K562 (cell line): ENCODE measurements at regions not wholly inside any gene's neighbourhood (a gene's known extent, or its start where the extent isn't known, plus 50 kb on each side); places are given as distances from the start of the nearest gene placed in this dataset.

Experiments used
- CBFA2T3 ChIP-seq: fragments of 450-650 bp; IDR thresholded peaks from 2 replicates; pipeline ENCODE4 v1.6.1; 2017
- CTCF ChIP-seq, 3 experiments: IDR thresholded peaks in 2 of 3; conservative IDR thresholded peaks in 1 of 3; 2 replicates each; pipeline ENCODE4 v1.5.1; 2011 to 2012; ENCODE audit warnings: low read length in 3 of 3, mild to moderate bottlenecking in 3 of 3, control low read depth in 2 of 3, improper control_type of control experiment in 1 of 3, inconsistent platforms in 1 of 3, low read depth in 1 of 3, mixed read lengths in 1 of 3, moderate library complexity in 1 of 3; ENCODE audit not compliant: insufficient read depth in 2 of 3
- E2F5 ChIP-seq: sonication (generic); formaldehyde crosslinking; IDR thresholded peaks from 2 replicates; pipeline ENCODE4 v1.8.0; 2022; ENCODE audit warnings: mild to moderate bottlenecking, missing genetic modification reagents
- ELF1 ChIP-seq: fragments of 200-800 bp; sonication (Bioruptor generic); IDR thresholded peaks from 2 replicates; pipeline ENCODE4 v1.6.1; 2016; ENCODE audit warnings: missing genetic modification characterization, missing compliant biosample characterization
- EP300 ChIP-seq: IDR thresholded peaks from 2 replicates; pipeline ENCODE4 v1.6.1; 2012; ENCODE audit warnings: low read length, improper control_type of control experiment
- POLR2A ChIP-seq: fragments of 450-650 bp; conservative IDR thresholded peaks from 2 replicates; pipeline ENCODE4 v1.6.1; 2016
- SREBF2 ChIP-seq: sonication (generic); formaldehyde crosslinking; IDR thresholded peaks from 2 replicates; pipeline ENCODE4 v1.4.0; 2020; ENCODE audit warnings: mild to moderate bottlenecking, missing genetic modification reagents
- TAF1 ChIP-seq: IDR thresholded peaks from 2 replicates; pipeline ENCODE4 v1.6.1; 2011; ENCODE audit warnings: mild to moderate bottlenecking, low read length, moderate library complexity; ENCODE audit not compliant: insufficient read depth, control insufficient read depth, severe bottlenecking; ENCODE audit errors: extremely low read depth
- TRIM25 ChIP-seq: fragments of 450-650 bp; IDR thresholded peaks from 2 replicates; pipeline ENCODE4 v1.7.0; 2016; ENCODE audit warnings: borderline replicate concordance
- ZFX ChIP-seq: sonication (generic); formaldehyde crosslinking; IDR thresholded peaks from 2 replicates; pipeline ENCODE4 v1.8.0; 2022; ENCODE audit warnings: mild to moderate bottlenecking, missing genetic modification reagents, moderate library complexity
- ZNF274 ChIP-seq: IDR thresholded peaks from 2 replicates; pipeline ENCODE4 v1.6.1; 2011; ENCODE audit warnings: low read depth, mild to moderate bottlenecking, low read length, moderate library complexity, borderline replicate concordance
- ZNF384 ChIP-seq: IDR thresholded peaks from 2 replicates; pipeline ENCODE4 v1.6.1; 2012; ENCODE audit warnings: low read depth, low read length, improper control_type of control experiment
- TF ChIP-seq, protein P1 (sequence below): sonication (generic); formaldehyde crosslinking; IDR thresholded peaks from 2 replicates; pipeline ENCODE4 v1.8.0; 2023; ENCODE audit warnings: mild to moderate bottlenecking, missing genetic modification reagents
- TF ChIP-seq, protein P2 (sequence below): conservative IDR thresholded peaks from 2 replicates; pipeline ENCODE4 v1.6.1; 2011; ENCODE audit warnings: low read depth, mild to moderate bottlenecking, low read length; ENCODE audit not compliant: control insufficient read depth

DNA sequence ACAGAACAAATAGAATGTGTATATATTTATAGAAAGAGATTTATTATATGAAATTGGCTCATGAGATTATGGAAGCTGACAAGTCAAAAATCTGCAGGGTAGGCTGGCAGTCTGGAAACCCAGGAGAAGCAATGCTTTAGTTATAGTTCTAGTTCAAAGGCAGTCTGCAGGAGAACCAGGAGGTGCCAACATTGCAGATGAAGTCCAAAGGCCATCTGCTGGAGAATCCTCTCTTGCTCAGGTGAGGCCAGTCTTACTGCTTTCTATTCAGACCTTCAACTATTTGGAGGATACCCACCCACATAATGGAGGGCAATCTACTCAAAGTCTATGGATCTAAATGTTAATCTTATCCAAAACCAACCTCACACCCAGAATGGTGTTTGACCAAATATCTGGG, 75.9 kb upstream of the MRPS6 start:
- TF ChIP-seq CBFA2T3 (no peak), TRIM25 (no peak), ZNF274 (no peak), SREBF2 (CRISPR knock-in tag) (no peak), ZNF384 (no peak), CTCF (IDR thresholded peaks at IDR 0.05 in 2 of 3, conservative IDR thresholded peaks at IDR 0.05 in 1 of 3; ENCODE audit: insufficient read depth in 2 of 3, low read depth in 1 of 3, low read length in 3 of 3) (no peak), POLR2A (no peak), E2F5 (CRISPR knock-in tag) (no peak), EP300 (no peak), ZFX (CRISPR knock-in tag) (no peak), TAF1 (no peak), ELF1 (no peak)
- TF ChIP-seq, protein P1, sequence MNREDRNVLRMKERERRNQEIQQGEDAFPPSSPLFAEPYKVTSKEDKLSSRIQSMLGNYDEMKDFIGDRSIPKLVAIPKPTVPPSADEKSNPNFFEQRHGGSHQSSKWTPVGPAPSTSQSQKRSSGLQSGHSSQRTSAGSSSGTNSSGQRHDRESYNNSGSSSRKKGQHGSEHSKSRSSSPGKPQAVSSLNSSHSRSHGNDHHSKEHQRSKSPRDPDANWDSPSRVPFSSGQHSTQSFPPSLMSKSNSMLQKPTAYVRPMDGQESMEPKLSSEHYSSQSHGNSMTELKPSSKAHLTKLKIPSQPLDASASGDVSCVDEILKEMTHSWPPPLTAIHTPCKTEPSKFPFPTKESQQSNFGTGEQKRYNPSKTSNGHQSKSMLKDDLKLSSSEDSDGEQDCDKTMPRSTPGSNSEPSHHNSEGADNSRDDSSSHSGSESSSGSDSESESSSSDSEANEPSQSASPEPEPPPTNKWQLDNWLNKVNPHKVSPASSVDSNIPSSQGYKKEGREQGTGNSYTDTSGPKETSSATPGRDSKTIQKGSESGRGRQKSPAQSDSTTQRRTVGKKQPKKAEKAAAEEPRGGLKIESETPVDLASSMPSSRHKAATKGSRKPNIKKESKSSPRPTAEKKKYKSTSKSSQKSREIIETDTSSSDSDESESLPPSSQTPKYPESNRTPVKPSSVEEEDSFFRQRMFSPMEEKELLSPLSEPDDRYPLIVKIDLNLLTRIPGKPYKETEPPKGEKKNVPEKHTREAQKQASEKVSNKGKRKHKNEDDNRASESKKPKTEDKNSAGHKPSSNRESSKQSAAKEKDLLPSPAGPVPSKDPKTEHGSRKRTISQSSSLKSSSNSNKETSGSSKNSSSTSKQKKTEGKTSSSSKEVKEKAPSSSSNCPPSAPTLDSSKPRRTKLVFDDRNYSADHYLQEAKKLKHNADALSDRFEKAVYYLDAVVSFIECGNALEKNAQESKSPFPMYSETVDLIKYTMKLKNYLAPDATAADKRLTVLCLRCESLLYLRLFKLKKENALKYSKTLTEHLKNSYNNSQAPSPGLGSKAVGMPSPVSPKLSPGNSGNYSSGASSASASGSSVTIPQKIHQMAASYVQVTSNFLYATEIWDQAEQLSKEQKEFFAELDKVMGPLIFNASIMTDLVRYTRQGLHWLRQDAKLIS, result no peak
- TF ChIP-seq, protein P2, sequence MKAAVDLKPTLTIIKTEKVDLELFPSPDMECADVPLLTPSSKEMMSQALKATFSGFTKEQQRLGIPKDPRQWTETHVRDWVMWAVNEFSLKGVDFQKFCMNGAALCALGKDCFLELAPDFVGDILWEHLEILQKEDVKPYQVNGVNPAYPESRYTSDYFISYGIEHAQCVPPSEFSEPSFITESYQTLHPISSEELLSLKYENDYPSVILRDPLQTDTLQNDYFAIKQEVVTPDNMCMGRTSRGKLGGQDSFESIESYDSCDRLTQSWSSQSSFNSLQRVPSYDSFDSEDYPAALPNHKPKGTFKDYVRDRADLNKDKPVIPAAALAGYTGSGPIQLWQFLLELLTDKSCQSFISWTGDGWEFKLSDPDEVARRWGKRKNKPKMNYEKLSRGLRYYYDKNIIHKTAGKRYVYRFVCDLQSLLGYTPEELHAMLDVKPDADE, result no peak
